HepG2 (cell line): ENCODE measurements at regions not wholly inside any gene's neighbourhood (a gene's known extent, or its start where the extent isn't known, plus 50 kb on each side); places are given as distances from the start of the nearest gene placed in this dataset.

Experiments
- ATAC-seq: fragments of 200-7000 bp; cut with Tn5 transposase; 3 replicates; pipeline ENCODE4 v1.9.1; 2020; ENCODE audit warnings: mild to moderate bottlenecking, moderate library complexity
- BruUV-seq: library from RNA; stranded (reverse); fragments of 400-500 nt; replicated peaks from 2 replicates; lab custom pipeline; 2021; lab: Mats Ljungman, UMichigan
- CTCF ChIA-PET: fragments of 300-600 bp; formaldehyde crosslinking; extraction: SDS; loops from one replicate; lab custom pipeline; 2021; ENCODE audit warnings: low total read pairs, inconsistent platforms, low intra/inter-chr PET ratio; lab: Yijun Ruan, JAX
- POLR2A ChIA-PET: fragments of 350-600 bp; sonication (Branson Sonifier 250); formaldehyde crosslinking; loops from one replicate; lab custom pipeline; 2020; ENCODE audit warnings: antibody characterized with exemption, inconsistent platforms; lab: Yijun Ruan, JAX
- DNase-seq: peaks from one replicate; pipeline ENCODE4 v3.0.0-alpha.2; 2015; ENCODE audit warnings: low spot score
- FAIRE-seq: peaks from 3 replicates; lab custom pipeline; 2011; peaks lifted over from hg19 to GRCh38; lab: Jason Lieb, UNC
- H2AFZ ChIP-seq: one replicate; pipeline ENCODE4 v1.6.1; 2011; ENCODE audit warnings: low read length, inconsistent platforms
- H3K27ac ChIP-seq: fragments of 300-600 bp; 3 replicates; pipeline ENCODE4 v1.8.0; 2011; ENCODE audit warnings: mixed run types, mild to moderate bottlenecking, mixed read lengths, low read length, inconsistent platforms; ENCODE audit not compliant: insufficient read depth; ENCODE audit errors: extremely low read length
- H3K27me3 ChIP-seq, 2 experiments: fragments of 200-600 bp in 1 of 2; 2 replicates in 1 of 2; 3 replicates in 1 of 2; pipeline versions ENCODE4 v1.6.0 to v1.8.0; 2011; ENCODE audit warnings: low read length in 2 of 2, mild to moderate bottlenecking in 2 of 2, moderate library complexity in 2 of 2, inconsistent platforms in 1 of 2; ENCODE audit not compliant: insufficient read depth in 2 of 2, control insufficient read depth in 1 of 2
- H3K36me3 ChIP-seq, 2 experiments: fragments of 200-600 bp in 1 of 2; replicated peaks in 1 of 2; 2 replicates in 1 of 2; 3 replicates in 1 of 2; pipeline versions ENCODE4 v1.5.1 to v1.8.0; 2011; ENCODE audit warnings: low read length in 2 of 2, inconsistent platforms in 1 of 2; ENCODE audit not compliant: insufficient read depth in 2 of 2, control insufficient read depth in 1 of 2
- H3K4me1 ChIP-seq: 2 replicates; pipeline ENCODE4 v1.5.1; 2012; ENCODE audit warnings: low read length, inconsistent platforms; ENCODE audit not compliant: insufficient read depth
- H3K4me2 ChIP-seq: 2 replicates; pipeline ENCODE4 v1.6.0; 2011; ENCODE audit warnings: low read depth, low read length, inconsistent platforms
- H3K4me3 ChIP-seq, 3 experiments: fragments of 200-600 bp in 1 of 3; sonication (generic), shearing (Covaris generic) in 1 of 3; replicated peaks in 1 of 3; 2 replicates each; pipeline ENCODE4 v1.5.1; 2011 to 2016; ENCODE audit warnings: low read length in 3 of 3, inconsistent platforms in 2 of 3, low read depth in 2 of 3, mild to moderate bottlenecking in 2 of 3, control low read depth in 1 of 3, mixed read lengths in 1 of 3; ENCODE audit not compliant: insufficient read depth in 1 of 3
- H3K79me2 ChIP-seq: one replicate; pipeline ENCODE4 v1.6.1; 2011; ENCODE audit warnings: low read length, inconsistent platforms; ENCODE audit not compliant: insufficient read depth
- H3K9ac ChIP-seq: 2 replicates; pipeline ENCODE4 v1.6.0; 2011; ENCODE audit warnings: mild to moderate bottlenecking, low read depth, low read length, inconsistent platforms; ENCODE audit not compliant: insufficient read depth
- H3K9me3 ChIP-seq: 2 replicates; pipeline ENCODE4 v1.5.1; 2012; ENCODE audit warnings: mild to moderate bottlenecking, low read length
- H4K20me1 ChIP-seq: 2 replicates; pipeline ENCODE4 v1.6.0; 2011; ENCODE audit warnings: inconsistent platforms, mild to moderate bottlenecking, low read length, moderate library complexity; ENCODE audit not compliant: insufficient read depth
- DR1 ChIP-seq: sonication (generic); formaldehyde crosslinking; IDR thresholded peaks from 2 replicates; pipeline ENCODE4 v1.8.0; 2021; ENCODE audit warnings: mild to moderate bottlenecking, missing genetic modification reagents, inconsistent platforms
- HNRNPLL ChIP-seq: fragments of 200-400 bp; formaldehyde crosslinking; IDR thresholded peaks from 2 replicates; pipeline ENCODE4 v1.6.1; 2017; ENCODE audit warnings: mild to moderate bottlenecking, low read depth, low read length; ENCODE audit not compliant: poor library complexity, severe bottlenecking
- MAZ ChIP-seq, 2 experiments: sonication (generic) in 1 of 2; formaldehyde crosslinking in 1 of 2; IDR thresholded peaks; 2 replicates each; pipeline versions ENCODE4 v1.5.0 to v1.6.1; 2012 to 2020; ENCODE audit warnings: low read depth in 2 of 2, mild to moderate bottlenecking in 2 of 2, borderline replicate concordance in 1 of 2, improper control_type of control experiment in 1 of 2, low read length in 1 of 2, missing genetic modification reagents in 1 of 2, moderate library complexity in 1 of 2
- ZBTB3 ChIP-seq: sonication (generic); formaldehyde crosslinking; IDR thresholded peaks from 2 replicates; pipeline ENCODE4 v1.4.0; 2020; ENCODE audit warnings: low read depth, mild to moderate bottlenecking, moderate library complexity, missing genetic modification reagents, borderline replicate concordance
- ZBTB7A ChIP-seq: sonication (generic); formaldehyde crosslinking; IDR thresholded peaks from 2 replicates; pipeline ENCODE4 v1.8.0; 2022; ENCODE audit warnings: mild to moderate bottlenecking, missing genetic modification reagents
- ZNF260 ChIP-seq: sonication (generic); formaldehyde crosslinking; IDR thresholded peaks from 2 replicates; pipeline ENCODE4 v1.4.0; 2020; ENCODE audit warnings: missing genetic modification reagents, low read depth, mild to moderate bottlenecking, borderline replicate concordance
- WGBS: methylation state at CpG from one replicate; pipeline ENCODE4 v1.1.6; 2017; ENCODE audit warnings: low lambda C conversion rate; 5-methylcytosine and 5-hydroxymethylcytosine counted together
- in situ Hi-C: cut with HindIII; loops from 2 replicates; pipeline ENCODE4 v1.10.0; 2017; ENCODE audit warnings: low pct_unique_long_range_greater_than_20kb; ENCODE audit not compliant: extremely low pct_ligation_motif_present
- intact Hi-C: fragments of 100-400 bp; cut with micrococcal nuclease; formaldehyde crosslinking; loops from one replicate; pipeline ENCODE4 v1.10.0; 2022; ENCODE audit not compliant: unreplicated experiment
- TF ChIP-seq, protein P1 (sequence below): sonication (generic); formaldehyde crosslinking; conservative IDR thresholded peaks from 2 replicates; pipeline ENCODE4 v1.8.1; 2023; ENCODE audit warnings: missing genetic modification reagents

GRCh38 chr3:72673011-72673771 lies 175.1 kb downstream of the SHQ1 start (continued):
- TF ChIP-seq MAZ (IDR thresholded peaks at IDR 0.05; ENCODE audit: borderline replicate concordance, low read depth, low read length) (no peak), MAZ (CRISPR knock-in tag; IDR thresholded peaks at IDR 0.05; ENCODE audit: low read depth) (no peak)
- TF ChIP-seq, all 625 proteins: peak for 0

DNA sequence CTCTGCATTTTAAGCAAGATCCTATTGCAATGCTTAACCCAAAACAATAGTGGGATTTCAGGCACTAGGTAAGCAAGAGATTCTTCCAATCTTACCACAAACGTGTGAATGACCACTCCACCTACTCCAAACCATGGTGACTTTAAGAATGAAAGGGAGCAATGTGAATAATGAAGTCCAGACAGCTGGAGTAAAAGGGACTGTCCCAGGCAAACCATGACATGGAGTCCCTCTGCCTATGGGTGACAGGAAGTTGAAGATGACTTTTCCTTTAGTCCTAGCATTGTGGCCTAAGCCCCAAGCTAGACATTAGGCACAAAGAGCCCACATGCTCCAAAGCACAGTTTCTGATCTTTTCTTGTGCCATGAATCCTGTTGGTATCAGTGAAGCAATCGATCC lies 179.0 kb downstream of the SHQ1 start:
- no peak overlapping the region for H3K9ac ChIP-seq
- TF ChIP-seq DR1 (CRISPR knock-in tag) (no peak), ZNF260 (CRISPR knock-in tag) (no peak), HNRNPLL (no peak)
- intact Hi-C loops, result no loop called here
- CTCF ChIA-PET, result no interaction called here
- POLR2A ChIA-PET, result no interaction called here
- peak overlapping the region; percentile 15 for H2AFZ ChIP-seq
- H3K4me1 ChIP-seq, result peaks cover 1% of the 10 kb centered on the region; the same call in 1 of the 2 replicates
- no peaks in the 10 kb centered on the region for H4K20me1 ChIP-seq
- FAIRE-seq, result no peak
- no peaks in the 10 kb centered on the region for H3K36me3 ChIP-seq
- no peak for DNase-seq
- no peak overlapping the region for H3K27ac ChIP-seq
- H3K27me3 ChIP-seq, result no peaks in the 10 kb centered on the region
- ATAC-seq, result no peak
- H3K4me2 ChIP-seq, result no peak overlapping the region
- 21% methylated on average over 2 of the region's 2 CpGs for WGBS
- in situ Hi-C loops, result loop anchor here (5.0 kb wide), 1 partner anchor 148 kb away; no protein-coding TSS in a partner anchor
- H3K79me2 ChIP-seq, result no peaks in the 10 kb centered on the region
- no peaks in the 10 kb centered on the region for H3K9me3 ChIP-seq
- H3K4me3 ChIP-seq, result no peak overlapping the region
- no TSS peak for BruUV-seq

DNA sequence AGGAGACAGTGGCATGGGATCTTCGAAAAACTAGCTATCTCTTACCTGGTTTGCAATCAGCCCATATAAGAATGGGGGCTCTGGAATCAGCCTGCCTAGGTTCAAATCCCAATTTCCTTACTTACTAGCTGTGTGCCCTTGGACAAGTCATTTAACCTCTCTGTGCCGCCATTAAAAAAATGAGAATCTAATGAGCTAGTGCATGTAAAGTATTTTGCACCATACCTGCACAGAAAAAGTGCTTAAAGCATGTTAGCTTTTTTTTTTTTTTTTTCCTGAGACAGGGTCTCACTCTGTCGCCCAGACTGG lies 181.8 kb downstream of the SHQ1 start:
- in situ Hi-C loops, result loop anchor here (5.0 kb wide), 1 partner anchor 151 kb away; no protein-coding TSS in a partner anchor
- WGBS, result 71% methylated on average over 3 of the region's 3 CpGs

More for the DNA sequence above, 181.8 kb downstream of the SHQ1 start:
- Histone ChIP-seq H3K9me3 (no peaks in the 10 kb centered on the region), H3K9ac (no peak overlapping the region), H4K20me1 (no peaks in the 10 kb centered on the region), H3K27me3 (no peaks in the 10 kb centered on the region), H3K36me3 (no peaks in the 10 kb centered on the region), H3K27ac (no peak overlapping the region), H3K4me1 (peaks cover 18% of the 10 kb centered on the region), H3K4me2 (no peak overlapping the region), H3K79me2 (no peaks in the 10 kb centered on the region), H3K4me3 (no peak overlapping the region), H2AFZ (no peak overlapping the region)
- FAIRE-seq (no peak), DNase-seq (no peak), ATAC-seq (no peak)
- intact Hi-C loops, result loop anchor here (1.0 kb wide), 2 partner anchors 152 to 156 kb away; no protein-coding TSS in a partner anchor
- POLR2A ChIA-PET, result no interaction called here
- TF ChIP-seq, protein P1, sequence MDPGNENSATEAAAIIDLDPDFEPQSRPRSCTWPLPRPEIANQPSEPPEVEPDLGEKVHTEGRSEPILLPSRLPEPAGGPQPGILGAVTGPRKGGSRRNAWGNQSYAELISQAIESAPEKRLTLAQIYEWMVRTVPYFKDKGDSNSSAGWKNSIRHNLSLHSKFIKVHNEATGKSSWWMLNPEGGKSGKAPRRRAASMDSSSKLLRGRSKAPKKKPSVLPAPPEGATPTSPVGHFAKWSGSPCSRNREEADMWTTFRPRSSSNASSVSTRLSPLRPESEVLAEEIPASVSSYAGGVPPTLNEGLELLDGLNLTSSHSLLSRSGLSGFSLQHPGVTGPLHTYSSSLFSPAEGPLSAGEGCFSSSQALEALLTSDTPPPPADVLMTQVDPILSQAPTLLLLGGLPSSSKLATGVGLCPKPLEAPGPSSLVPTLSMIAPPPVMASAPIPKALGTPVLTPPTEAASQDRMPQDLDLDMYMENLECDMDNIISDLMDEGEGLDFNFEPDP, result 0 out of 2 replicates have a peak, but pooled peaks have one; percentile 32
- TF ChIP-seq ZBTB7A (CRISPR knock-in tag), result no peak
- TF ChIP-seq ZBTB3 (CRISPR knock-in tag), result no peak
- CTCF ChIA-PET, result interaction anchor here (0.7 to 1.6 kb wide), 3 partner anchors 152 to 209 kb away, joined by 3 to 6 read pairs (median 5); no protein-coding TSS in a partner anchor
- no TSS peak for BruUV-seq
